ENCODE measurements at regions not wholly inside any gene's neighbourhood (a gene's known extent, or its start where the extent isn't known, plus 50 kb on each side); places are given as distances from the start of the nearest gene placed in this dataset.

DNA sequence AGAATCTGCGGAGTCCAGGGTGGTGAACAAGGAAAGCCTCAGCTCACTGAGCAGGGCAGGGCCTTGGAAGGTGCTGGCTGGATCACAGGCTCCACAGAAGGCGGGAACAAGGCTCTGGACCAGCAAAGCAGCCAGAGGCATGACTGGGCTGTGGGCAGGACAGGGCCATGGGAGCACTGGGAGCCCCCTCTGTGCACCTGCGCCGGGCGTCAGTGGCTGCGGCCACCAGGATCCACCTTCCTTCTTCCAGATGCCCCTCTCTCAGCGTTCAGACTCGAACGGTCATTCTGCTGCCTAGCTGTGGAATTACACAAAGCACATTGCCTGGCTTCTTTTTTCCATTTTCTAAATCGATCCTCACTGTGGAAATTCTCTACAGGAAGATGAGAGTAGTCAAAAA lies 621.2 kb downstream of the GALR1 start:
- TF ChIP-seq, protein P1, sequence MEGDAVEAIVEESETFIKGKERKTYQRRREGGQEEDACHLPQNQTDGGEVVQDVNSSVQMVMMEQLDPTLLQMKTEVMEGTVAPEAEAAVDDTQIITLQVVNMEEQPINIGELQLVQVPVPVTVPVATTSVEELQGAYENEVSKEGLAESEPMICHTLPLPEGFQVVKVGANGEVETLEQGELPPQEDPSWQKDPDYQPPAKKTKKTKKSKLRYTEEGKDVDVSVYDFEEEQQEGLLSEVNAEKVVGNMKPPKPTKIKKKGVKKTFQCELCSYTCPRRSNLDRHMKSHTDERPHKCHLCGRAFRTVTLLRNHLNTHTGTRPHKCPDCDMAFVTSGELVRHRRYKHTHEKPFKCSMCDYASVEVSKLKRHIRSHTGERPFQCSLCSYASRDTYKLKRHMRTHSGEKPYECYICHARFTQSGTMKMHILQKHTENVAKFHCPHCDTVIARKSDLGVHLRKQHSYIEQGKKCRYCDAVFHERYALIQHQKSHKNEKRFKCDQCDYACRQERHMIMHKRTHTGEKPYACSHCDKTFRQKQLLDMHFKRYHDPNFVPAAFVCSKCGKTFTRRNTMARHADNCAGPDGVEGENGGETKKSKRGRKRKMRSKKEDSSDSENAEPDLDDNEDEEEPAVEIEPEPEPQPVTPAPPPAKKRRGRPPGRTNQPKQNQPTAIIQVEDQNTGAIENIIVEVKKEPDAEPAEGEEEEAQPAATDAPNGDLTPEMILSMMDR (IDR thresholded peaks at IDR 0.05) = no peak
- no peak for TF ChIP-seq POLR2A (IDR thresholded peaks at IDR 0.05)
